ENCODE measurements at regions not wholly inside any gene's neighbourhood (a gene's known extent, or its start where the extent isn't known, plus 50 kb on each side); places are given as distances from the start of the nearest gene placed in this dataset.

DNA sequence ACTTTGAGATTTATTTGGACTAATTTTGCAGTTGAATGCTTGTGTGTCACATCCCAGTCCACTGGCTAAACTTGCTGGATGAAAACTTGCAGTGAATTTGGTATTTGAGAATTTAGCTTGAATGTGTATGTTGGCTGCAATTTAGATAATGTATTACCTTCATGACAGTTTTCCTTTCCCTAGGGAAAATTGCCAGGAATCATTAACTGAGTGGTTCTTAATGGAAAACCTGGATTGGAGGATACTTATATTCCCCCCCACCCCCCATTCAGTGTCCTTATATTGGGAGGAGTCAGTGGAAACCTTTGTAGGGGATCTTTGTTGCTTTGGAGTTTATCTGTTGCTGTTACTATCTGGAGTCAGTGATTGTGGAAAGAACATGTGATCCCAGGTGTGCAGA lies 67.6 kb downstream of the KPNA2 start:
- Histone ChIP-seq H4K20me1 (ENCODE audit: insufficient read depth) (no peaks in the 10 kb centered on the region), H3K27me3 (ENCODE audit: insufficient read depth, low read depth) (no peaks in the 10 kb centered on the region), H3F3A (ENCODE audit: insufficient read depth, low read depth) (peaks cover 8% of the 10 kb centered on the region; the same call in 1 of the 2 replicates), H2AFZ (no peak overlapping the region), H3K4me2 (peak overlapping the region; percentile 90), H3K9me2 (ENCODE audit: insufficient read depth) (no peaks in the 10 kb centered on the region), H3K36me3 (ENCODE audit: low read depth) (no peaks in the 10 kb centered on the region), H3K4me3 (peak overlapping the region; percentile 91; the same call in 1 of the 2 replicates), H3K79me2 (ENCODE audit: low read depth) (peaks cover 27% of the 10 kb centered on the region), H3K9me3 (ENCODE audit: insufficient read depth, low read depth) (no peaks in the 10 kb centered on the region), H3K4me1 (replicated peaks; ENCODE audit: insufficient read depth) (peaks cover 15% of the 10 kb centered on the region), H3K27ac (no peak overlapping the region)
- POLR2A ChIA-PET (ENCODE audit: unreplicated experiment), result interaction anchor here (0.6 kb wide), 1 partner anchor 22 kb away, joined by 4 read pairs; no protein-coding TSS in a partner anchor
- no TSS peak for BruUV-seq (replicated peaks)
- CTCF ChIA-PET, result no interaction called here
- no peak for DNase-seq
- intact Hi-C loops (cut with micrococcal nuclease; ENCODE audit: unreplicated experiment), result loop anchor here (10.0 kb wide), 1 partner anchor 362 kb away; no protein-coding TSS in a partner anchor
- TF ChIP-seq CTCF (conservative IDR thresholded peaks at IDR 0.05) (no peak), EZH2 (IDR thresholded peaks at IDR 0.05; ENCODE audit: low read depth) (no peak)

DNA sequence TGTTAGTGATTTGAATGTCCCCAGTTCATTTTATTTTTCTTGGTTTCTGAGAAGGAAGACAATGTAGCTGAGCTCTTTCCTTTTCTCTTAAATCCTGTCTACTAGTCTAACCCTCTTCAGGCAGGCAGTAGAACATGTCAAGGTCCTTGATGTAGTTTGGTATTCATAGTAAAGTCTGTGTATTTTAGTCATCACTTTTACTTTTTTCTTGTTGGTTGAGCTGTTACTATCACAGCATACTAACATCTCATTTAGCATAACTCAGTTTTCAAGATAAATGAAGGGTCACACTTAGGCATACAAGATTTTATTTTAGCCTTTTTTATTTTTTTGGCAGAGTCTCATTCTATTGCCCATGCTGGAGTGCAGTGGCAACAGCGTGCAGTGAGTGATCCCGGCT lies 70.5 kb downstream of the KPNA2 start:
- no peak overlapping the region for H3K27ac ChIP-seq
- intact Hi-C loops (cut with micrococcal nuclease; ENCODE audit: unreplicated experiment), result loop anchor here (10.0 kb wide), 1 partner anchor 359 kb away; no protein-coding TSS in a partner anchor
- no TSS peak for BruUV-seq (replicated peaks)
- no peak for DNase-seq
- no peaks in the 10 kb centered on the region for H4K20me1 ChIP-seq (ENCODE audit: insufficient read depth)
- peaks cover 15% of the 10 kb centered on the region for H3K4me1 ChIP-seq (replicated peaks; ENCODE audit: insufficient read depth)
- H3K27me3 ChIP-seq (ENCODE audit: insufficient read depth, low read depth), result no peaks in the 10 kb centered on the region
- no peak overlapping the region for H3K4me3 ChIP-seq
- H3K36me3 ChIP-seq (ENCODE audit: low read depth), result no peaks in the 10 kb centered on the region
- POLR2A ChIA-PET (ENCODE audit: unreplicated experiment), result no interaction called here
- H3F3A ChIP-seq (ENCODE audit: insufficient read depth, low read depth), result peaks cover 1% of the 10 kb centered on the region; the same call in 1 of the 2 replicates
- TF ChIP-seq CTCF (conservative IDR thresholded peaks at IDR 0.05) (no peak), EZH2 (IDR thresholded peaks at IDR 0.05; ENCODE audit: low read depth) (no peak)
- CTCF ChIA-PET, result no interaction called here
- no peaks in the 10 kb centered on the region for H3K9me3 ChIP-seq (ENCODE audit: insufficient read depth, low read depth)
- H3K79me2 ChIP-seq (ENCODE audit: low read depth), result peaks cover 33% of the 10 kb centered on the region
- H3K9me2 ChIP-seq (ENCODE audit: insufficient read depth), result no peaks in the 10 kb centered on the region
- H3K4me2 ChIP-seq, result no peak overlapping the region
- no peak overlapping the region for H2AFZ ChIP-seq

- Histone ChIP-seq H3K79me2 (ENCODE audit: low read depth) (peaks cover 31% of the 10 kb centered on the region), H3K9me2 (ENCODE audit: insufficient read depth) (no peaks in the 10 kb centered on the region), H3K4me2 (no peak overlapping the region), H3F3A (ENCODE audit: insufficient read depth, low read depth) (no peaks in the 10 kb centered on the region; the same call in 1 of the 2 replicates), H3K4me1 (replicated peaks; ENCODE audit: insufficient read depth) (peaks cover 14% of the 10 kb centered on the region), H2AFZ (no peak overlapping the region), H3K36me3 (ENCODE audit: low read depth) (no peaks in the 10 kb centered on the region), H3K9me3 (ENCODE audit: insufficient read depth, low read depth) (no peaks in the 10 kb centered on the region), H4K20me1 (ENCODE audit: insufficient read depth) (no peaks in the 10 kb centered on the region), H3K27ac (no peak overlapping the region), H3K4me3 (no peak overlapping the region), H3K27me3 (ENCODE audit: insufficient read depth, low read depth) (no peaks in the 10 kb centered on the region)
- no TSS peak for BruUV-seq (replicated peaks)
- intact Hi-C loops (cut with micrococcal nuclease; ENCODE audit: unreplicated experiment), result loop anchor here (10.0 kb wide), 1 partner anchor 357 kb away; no protein-coding TSS in a partner anchor
- ChIA-PET POLR2A (ENCODE audit: unreplicated experiment) (no interaction called here), CTCF (no interaction called here)
- DNase-seq, result no peak
- no peak for TF ChIP-seq EZH2 (IDR thresholded peaks at IDR 0.05; ENCODE audit: low read depth)
- no peak for TF ChIP-seq CTCF (conservative IDR thresholded peaks at IDR 0.05)
These were observed 71.8 kb downstream of the KPNA2 start for GRCh38 chr17:68107373-68107772.

All from PC-9 (cell line).